ENCODE measurements at regions not wholly inside any gene's neighbourhood (a gene's known extent, or its start where the extent isn't known, plus 50 kb on each side); places are given as distances from the start of the nearest gene placed in this dataset.

- Histone ChIP-seq H3K36me3 (ENCODE audit: control insufficient read depth, insufficient read depth, low read length) (no peaks in the 10 kb centered on the region), H3K4me3 (ENCODE audit: low read length) (no peak overlapping the region), H3K9me3 (replicated peaks; ENCODE audit: control insufficient read depth, low read depth, low read length) (no peaks in the 10 kb centered on the region), H3K27me3 (ENCODE audit: control insufficient read depth, insufficient read depth, low read length) (no peaks in the 10 kb centered on the region), H3K4me1 (ENCODE audit: control insufficient read depth, insufficient read depth, low read length) (no peaks in the 10 kb centered on the region), H3K27ac (ENCODE audit: low read length) (no peak overlapping the region)
- no peak for DNase-seq
- 93% methylated on average over 28 of the region's 28 CpGs for WGBS (ENCODE audit: insufficient coverage)
Observed at GRCh38 chr4:177607111-177607573, 164.9 kb upstream of the AGA start.

- Histone ChIP-seq H3K4me1 (ENCODE audit: control insufficient read depth, insufficient read depth, low read length) (no peaks in the 10 kb centered on the region), H3K36me3 (ENCODE audit: control insufficient read depth, insufficient read depth, low read length) (no peaks in the 10 kb centered on the region), H3K27ac (ENCODE audit: low read length) (no peak overlapping the region), H3K27me3 (ENCODE audit: control insufficient read depth, insufficient read depth, low read length) (no peaks in the 10 kb centered on the region), H3K4me3 (ENCODE audit: low read length) (no peak overlapping the region), H3K9me3 (replicated peaks; ENCODE audit: control insufficient read depth, low read depth, low read length) (no peaks in the 10 kb centered on the region)
- DNase-seq = no peak
- no CpG with 5 or more reads among the region's 5 CpGs for WGBS (ENCODE audit: insufficient coverage)
Observed at GRCh38 chr4:177611974-177612664, 169.9 kb upstream of the AGA start.

GRCh38 chr4:177612684-177613083 lies 170.4 kb upstream of the AGA start:
- Histone ChIP-seq H3K36me3 (ENCODE audit: control insufficient read depth, insufficient read depth, low read length) (no peaks in the 10 kb centered on the region), H3K9me3 (replicated peaks; ENCODE audit: control insufficient read depth, low read depth, low read length) (no peaks in the 10 kb centered on the region), H3K4me1 (ENCODE audit: control insufficient read depth, insufficient read depth, low read length) (no peaks in the 10 kb centered on the region), H3K27me3 (ENCODE audit: control insufficient read depth, insufficient read depth, low read length) (no peaks in the 10 kb centered on the region), H3K27ac (ENCODE audit: low read length) (no peak overlapping the region), H3K4me3 (ENCODE audit: low read length) (no peak overlapping the region)
- WGBS (ENCODE audit: insufficient coverage) = 100% methylated on average over 1 of the region's 2 CpGs
- no peak for DNase-seq

GRCh38 chr4:177632481-177632880 lies 190.2 kb upstream of the AGA start:
- no peaks in the 10 kb centered on the region for H3K27me3 ChIP-seq (ENCODE audit: control insufficient read depth, insufficient read depth, low read length)
- no peaks in the 10 kb centered on the region for H3K9me3 ChIP-seq (replicated peaks; ENCODE audit: control insufficient read depth, low read depth, low read length)
- H3K36me3 ChIP-seq (ENCODE audit: control insufficient read depth, insufficient read depth, low read length) = no peaks in the 10 kb centered on the region
- no peak overlapping the region for H3K4me3 ChIP-seq (ENCODE audit: low read length)
- no peaks in the 10 kb centered on the region for H3K4me1 ChIP-seq (ENCODE audit: control insufficient read depth, insufficient read depth, low read length)
- no peak for DNase-seq
- no peak overlapping the region for H3K27ac ChIP-seq (ENCODE audit: low read length)

- WGBS (ENCODE audit: insufficient coverage) = no CpG with 5 or more reads among the region's 2 CpGs
- Histone ChIP-seq H3K27ac (ENCODE audit: low read length) (no peak overlapping the region), H3K4me1 (ENCODE audit: control insufficient read depth, insufficient read depth, low read length) (no peaks in the 10 kb centered on the region), H3K4me3 (ENCODE audit: low read length) (no peak overlapping the region), H3K36me3 (ENCODE audit: control insufficient read depth, insufficient read depth, low read length) (no peaks in the 10 kb centered on the region), H3K9me3 (replicated peaks; ENCODE audit: control insufficient read depth, low read depth, low read length) (no peaks in the 10 kb centered on the region), H3K27me3 (ENCODE audit: control insufficient read depth, insufficient read depth, low read length) (no peaks in the 10 kb centered on the region)
- no peak for DNase-seq
Observed at GRCh38 chr4:177638871-177639270, 196.6 kb upstream of the AGA start.

GRCh38 chr4:177640864-177641263 lies 198.6 kb upstream of the AGA start:
- Histone ChIP-seq H3K27ac (ENCODE audit: low read length) (no peak overlapping the region), H3K4me1 (ENCODE audit: control insufficient read depth, insufficient read depth, low read length) (no peaks in the 10 kb centered on the region), H3K9me3 (replicated peaks; ENCODE audit: control insufficient read depth, low read depth, low read length) (no peaks in the 10 kb centered on the region), H3K27me3 (ENCODE audit: control insufficient read depth, insufficient read depth, low read length) (no peaks in the 10 kb centered on the region), H3K4me3 (ENCODE audit: low read length) (no peak overlapping the region), H3K36me3 (ENCODE audit: control insufficient read depth, insufficient read depth, low read length) (no peaks in the 10 kb centered on the region)
- no CpG with 5 or more reads among the region's 4 CpGs for WGBS (ENCODE audit: insufficient coverage)
- DNase-seq = no peak

- Histone ChIP-seq H3K9me3 (replicated peaks; ENCODE audit: control insufficient read depth, low read depth, low read length) (peaks cover 8% of the 10 kb centered on the region), H3K27ac (ENCODE audit: low read length) (no peak overlapping the region), H3K4me1 (ENCODE audit: control insufficient read depth, insufficient read depth, low read length) (no peaks in the 10 kb centered on the region), H3K36me3 (ENCODE audit: control insufficient read depth, insufficient read depth, low read length) (no peaks in the 10 kb centered on the region), H3K27me3 (ENCODE audit: control insufficient read depth, insufficient read depth, low read length) (no peaks in the 10 kb centered on the region), H3K4me3 (ENCODE audit: low read length) (no peak overlapping the region)
- DNase-seq = no peak
- no CpG with 5 or more reads among the region's 1 CpG for WGBS (ENCODE audit: insufficient coverage)
Observed at GRCh38 chr4:177660223-177660622, 218.0 kb upstream of the AGA start.

GRCh38 chr4:177667687-177668086 lies 225.4 kb upstream of the AGA start:
- no peaks in the 10 kb centered on the region for H3K36me3 ChIP-seq (ENCODE audit: control insufficient read depth, insufficient read depth, low read length)
- no peaks in the 10 kb centered on the region for H3K27me3 ChIP-seq (ENCODE audit: control insufficient read depth, insufficient read depth, low read length)
- H3K27ac ChIP-seq (ENCODE audit: low read length) = no peak overlapping the region
- WGBS (ENCODE audit: insufficient coverage) = 100% methylated on average over 2 of the region's 5 CpGs
- H3K4me3 ChIP-seq (ENCODE audit: low read length) = no peak overlapping the region
- peaks cover 2% of the 10 kb centered on the region for H3K9me3 ChIP-seq (replicated peaks; ENCODE audit: control insufficient read depth, low read depth, low read length)
- H3K4me1 ChIP-seq (ENCODE audit: control insufficient read depth, insufficient read depth, low read length) = no peaks in the 10 kb centered on the region
- no peak for DNase-seq

- Histone ChIP-seq H3K27me3 (ENCODE audit: control insufficient read depth, insufficient read depth, low read length) (no peaks in the 10 kb centered on the region), H3K4me3 (ENCODE audit: low read length) (no peak overlapping the region), H3K27ac (ENCODE audit: low read length) (no peak overlapping the region), H3K4me1 (ENCODE audit: control insufficient read depth, insufficient read depth, low read length) (no peaks in the 10 kb centered on the region), H3K9me3 (replicated peaks; ENCODE audit: control insufficient read depth, low read depth, low read length) (no peaks in the 10 kb centered on the region), H3K36me3 (ENCODE audit: control insufficient read depth, insufficient read depth, low read length) (no peaks in the 10 kb centered on the region)
- no peak for DNase-seq
- 97% methylated on average over 3 of the region's 3 CpGs for WGBS (ENCODE audit: insufficient coverage)
Observed at GRCh38 chr4:177671387-177671786, 229.2 kb upstream of the AGA start.

GRCh38 chr4:177671845-177672244 lies 229.6 kb upstream of the AGA start:
- WGBS (ENCODE audit: insufficient coverage) = 70% methylated on average over 1 of the region's 2 CpGs
- Histone ChIP-seq H3K27ac (ENCODE audit: low read length) (no peak overlapping the region), H3K4me3 (ENCODE audit: low read length) (no peak overlapping the region), H3K9me3 (replicated peaks; ENCODE audit: control insufficient read depth, low read depth, low read length) (no peaks in the 10 kb centered on the region), H3K27me3 (ENCODE audit: control insufficient read depth, insufficient read depth, low read length) (no peaks in the 10 kb centered on the region), H3K36me3 (ENCODE audit: control insufficient read depth, insufficient read depth, low read length) (no peaks in the 10 kb centered on the region), H3K4me1 (ENCODE audit: control insufficient read depth, insufficient read depth, low read length) (no peaks in the 10 kb centered on the region)
- no peak for DNase-seq

- Histone ChIP-seq H3K4me1 (ENCODE audit: control insufficient read depth, insufficient read depth, low read length) (no peaks in the 10 kb centered on the region), H3K27ac (ENCODE audit: low read length) (no peak overlapping the region), H3K36me3 (ENCODE audit: control insufficient read depth, insufficient read depth, low read length) (no peaks in the 10 kb centered on the region), H3K4me3 (ENCODE audit: low read length) (no peak overlapping the region), H3K9me3 (replicated peaks; ENCODE audit: control insufficient read depth, low read depth, low read length) (no peaks in the 10 kb centered on the region), H3K27me3 (ENCODE audit: control insufficient read depth, insufficient read depth, low read length) (no peaks in the 10 kb centered on the region)
- DNase-seq = peak; percentile 2
- WGBS (ENCODE audit: insufficient coverage) = 56% methylated on average over 2 of the region's 3 CpGs
Observed at GRCh38 chr4:177673985-177674489, 231.8 kb upstream of the AGA start.

All from muscle of leg (tissue), 3 donors.